Osteocyte (in vitro differentiated cells): ENCODE measurements at regions not wholly inside any gene's neighbourhood (a gene's known extent, or its start where the extent isn't known, plus 50 kb on each side); places are given as distances from the start of the nearest gene placed in this dataset.

Experiments
- DNase-seq: peaks from one replicate; pipeline ENCODE4 v3.0.0; 2021; ENCODE audit warnings: mixed read lengths; ENCODE audit not compliant: unreplicated experiment; ENCODE audit errors: extremely low spot score
- H3K27ac Mint-ChIP-seq: one replicate; pipeline ENCODE4 v1.8.0; 2021; ENCODE audit warnings: mild to moderate bottlenecking, mixed read lengths; ENCODE audit not compliant: unreplicated experiment
- H3K27me3 Mint-ChIP-seq: one replicate; pipeline ENCODE4 v1.8.0; 2021; ENCODE audit warnings: mixed read lengths; ENCODE audit not compliant: unreplicated experiment
- H3K36me3 Mint-ChIP-seq: one replicate; pipeline ENCODE4 v1.8.0; 2021; ENCODE audit warnings: mixed read lengths; ENCODE audit not compliant: unreplicated experiment
- H3K4me1 Mint-ChIP-seq: one replicate; pipeline ENCODE4 v1.8.0; 2021; ENCODE audit warnings: mixed read lengths; ENCODE audit not compliant: unreplicated experiment
- H3K4me3 Mint-ChIP-seq: one replicate; pipeline ENCODE4 v1.8.0; 2021; ENCODE audit warnings: mild to moderate bottlenecking, moderate library complexity, mixed read lengths; ENCODE audit not compliant: unreplicated experiment
- H3K9me3 Mint-ChIP-seq: one replicate; pipeline ENCODE4 v1.8.0; 2021; ENCODE audit warnings: mixed read lengths; ENCODE audit not compliant: unreplicated experiment
- CTCF ChIP-seq: fragments of 200-600 bp; sonication (generic); IDR thresholded peaks from 2 replicates; pipeline ENCODE4 v1.5.0; 2021; ENCODE audit warnings: antibody characterized with exemption, mild to moderate bottlenecking, moderate library complexity

DNA sequence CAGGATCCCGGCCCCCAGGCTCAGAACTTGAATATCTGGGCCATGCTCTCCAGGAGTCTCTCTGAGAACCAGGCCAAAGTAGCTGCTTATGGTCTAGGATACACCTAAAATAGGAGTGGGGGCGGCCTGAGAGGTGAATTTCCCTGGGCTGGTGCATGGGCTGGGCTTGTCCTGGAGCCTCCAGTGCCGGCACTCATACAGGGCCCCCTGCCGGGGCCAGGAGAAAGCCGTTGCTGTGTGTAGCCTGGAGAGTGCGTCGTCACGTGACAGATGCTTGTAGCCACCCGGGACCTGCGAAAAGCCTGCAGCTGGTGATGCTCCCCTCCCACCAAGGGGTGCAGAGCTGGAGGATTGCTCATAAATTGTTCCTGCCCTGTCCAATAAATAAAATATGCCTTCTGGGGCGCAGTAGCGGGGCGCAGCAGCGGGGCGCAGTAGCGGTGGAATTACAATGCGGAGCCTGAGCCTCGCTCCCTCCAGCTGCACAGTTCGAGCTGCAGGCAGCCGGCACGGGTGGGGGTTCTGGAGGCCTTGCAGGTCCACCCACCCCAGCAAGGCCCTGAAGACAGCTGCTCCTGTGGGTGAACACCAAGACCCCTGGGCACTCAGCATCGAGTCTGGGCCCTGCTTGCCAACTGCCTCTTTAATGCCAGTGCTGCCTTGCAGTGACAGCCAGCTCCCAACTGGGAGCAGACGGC lies 289.9 kb downstream of the NDUFA10 start:
- Mint-ChIP-seq H3K9me3 (no peaks in the 10 kb centered on the region), H3K27ac (no peak overlapping the region), H3K4me1 (no peaks in the 10 kb centered on the region), H3K4me3 (no peak overlapping the region), H3K27me3 (no peaks in the 10 kb centered on the region), H3K36me3 (no peaks in the 10 kb centered on the region)
- no peak for TF ChIP-seq CTCF
- no peak for DNase-seq

DNA sequence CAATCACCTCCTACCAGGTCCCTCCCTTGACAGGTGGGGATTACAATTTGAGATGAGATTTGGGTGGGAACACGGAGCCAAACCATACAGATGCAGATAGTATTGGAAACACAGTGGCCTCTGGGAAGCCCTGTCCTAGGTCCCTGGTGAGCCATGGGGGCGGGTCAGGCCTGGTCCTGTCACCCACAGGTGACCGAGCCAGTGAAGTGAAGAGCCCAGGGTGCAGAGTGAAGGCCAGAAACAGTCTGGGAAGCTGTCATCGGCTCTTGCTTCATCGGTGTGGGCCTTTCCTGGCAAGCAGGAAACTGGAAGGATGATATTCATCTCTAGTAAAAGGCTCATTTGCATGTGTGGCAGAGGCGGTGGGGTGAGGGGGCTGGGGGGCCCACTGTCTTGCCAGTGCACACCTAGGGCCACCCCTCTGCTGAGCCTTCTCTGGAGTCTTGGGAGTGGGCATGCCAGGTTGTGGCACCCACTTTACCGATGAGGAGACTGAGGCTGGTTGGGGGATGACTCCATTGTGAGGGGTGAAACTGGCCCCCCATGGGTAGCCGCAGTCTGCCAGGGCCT lies 290.6 kb downstream of the NDUFA10 start:
- H3K9me3 Mint-ChIP-seq = no peaks in the 10 kb centered on the region
- no peak for TF ChIP-seq CTCF
- H3K27ac Mint-ChIP-seq = no peak overlapping the region
- no peak overlapping the region for H3K4me3 Mint-ChIP-seq
- H3K4me1 Mint-ChIP-seq = no peaks in the 10 kb centered on the region
- DNase-seq = no peak
- no peaks in the 10 kb centered on the region for H3K27me3 Mint-ChIP-seq
- no peaks in the 10 kb centered on the region for H3K36me3 Mint-ChIP-seq

DNA sequence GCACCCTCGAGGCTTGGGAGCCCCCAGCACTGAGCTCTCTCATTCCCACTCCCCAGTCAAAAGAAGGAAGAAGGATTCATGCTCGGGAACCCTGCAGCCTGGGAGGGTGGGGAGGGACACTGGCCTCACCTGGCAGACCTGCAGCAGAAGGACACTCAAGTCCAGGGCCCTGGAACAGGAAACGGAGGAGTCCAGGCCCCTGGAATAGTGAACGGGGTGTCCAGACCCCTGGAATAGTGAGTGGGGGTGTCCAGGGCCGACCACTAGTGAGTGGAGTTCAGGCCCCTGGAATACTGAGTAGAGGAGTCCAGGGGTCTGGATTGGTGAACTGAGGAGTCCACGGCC lies 292.5 kb downstream of the NDUFA10 start:
- Mint-ChIP-seq H3K27ac (no peak overlapping the region), H3K27me3 (no peaks in the 10 kb centered on the region), H3K36me3 (no peaks in the 10 kb centered on the region), H3K4me3 (no peak overlapping the region), H3K4me1 (no peaks in the 10 kb centered on the region), H3K9me3 (no peaks in the 10 kb centered on the region)
- DNase-seq = no peak
- TF ChIP-seq CTCF = no peak

- Mint-ChIP-seq H3K27me3 (no peaks in the 10 kb centered on the region), H3K9me3 (no peaks in the 10 kb centered on the region), H3K4me3 (no peak overlapping the region), H3K27ac (no peak overlapping the region), H3K36me3 (no peaks in the 10 kb centered on the region), H3K4me1 (no peaks in the 10 kb centered on the region)
- TF ChIP-seq CTCF = no peak
- no peak for DNase-seq
Observed at GRCh38 chr2:239731998-239732665, 293.0 kb downstream of the NDUFA10 start.

DNA sequence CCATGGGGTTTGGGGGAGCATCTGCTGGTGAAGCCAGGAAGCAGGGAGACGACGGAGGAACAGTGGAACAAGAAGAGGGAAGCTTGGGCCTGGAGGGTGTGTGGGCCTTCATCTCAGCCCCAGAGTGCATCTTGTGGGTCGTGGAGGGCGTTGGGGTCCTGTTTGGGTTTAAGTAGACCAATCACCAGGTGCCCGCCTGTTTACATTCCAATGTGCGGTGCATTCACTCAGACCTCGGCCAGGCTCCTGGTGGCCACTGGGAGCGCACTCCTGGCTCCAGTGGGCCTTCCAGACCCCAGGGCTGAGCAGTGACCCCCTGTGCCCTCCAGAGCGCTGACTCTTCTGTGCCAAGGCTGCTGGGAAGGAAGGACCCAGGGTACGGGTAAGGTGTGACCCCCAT lies 293.7 kb downstream of the NDUFA10 start:
- Mint-ChIP-seq H3K9me3 (no peaks in the 10 kb centered on the region), H3K36me3 (no peaks in the 10 kb centered on the region), H3K4me1 (no peaks in the 10 kb centered on the region), H3K27me3 (no peaks in the 10 kb centered on the region), H3K4me3 (no peak overlapping the region), H3K27ac (no peak overlapping the region)
- no peak for TF ChIP-seq CTCF
- no peak for DNase-seq
